NB4 (cell line): ENCODE measurements at regions not wholly inside any gene's neighbourhood (a gene's known extent, or its start where the extent isn't known, plus 50 kb on each side); places are given as distances from the start of the nearest gene placed in this dataset.
A peak's percentile ranks its signal among the peaks of the same experiment; 100 is the strongest.

Experiments
- DNase-seq: peaks from one replicate; pipeline ENCODE4 v3.0.0; 2010; ENCODE audit warnings: low read depth
- H3K4me3 ChIP-seq: one replicate; pipeline ENCODE4 v1.5.1; 2011; ENCODE audit warnings: mild to moderate bottlenecking, low read depth, low read length, moderate library complexity
- CTCF ChIP-seq: IDR thresholded peaks from one replicate; pipeline ENCODE4 v1.5.1; 2012; ENCODE audit warnings: low read depth, low read length
- MAX ChIP-seq: IDR thresholded peaks from 2 replicates; pipeline ENCODE4 v1.6.1; 2011; ENCODE audit warnings: low read depth, low read length
- MYC ChIP-seq: IDR thresholded peaks from 2 replicates; pipeline ENCODE4 v1.6.1; 2011; ENCODE audit warnings: low read depth, low read length
- POLR2A ChIP-seq: IDR thresholded peaks from 2 replicates; pipeline ENCODE4 v1.6.1; 2011; ENCODE audit warnings: mild to moderate bottlenecking; ENCODE audit not compliant: insufficient read length; ENCODE audit errors: extremely low read depth

GRCh38 chr6:164106345-164106769 is 691.8 kb downstream of the QKI start:
- peak; percentile 31 for TF ChIP-seq CTCF
- TF ChIP-seq MAX: no peak
- peak; percentile 43 for DNase-seq
- H3K4me3 ChIP-seq: no peak overlapping the region

GRCh38 chr6:164105705-164106104 is 691.2 kb downstream of the QKI start:
- TF ChIP-seq MYC (no peak), MAX (no peak), CTCF (no peak), POLR2A (no peak)
- no peak overlapping the region for H3K4me3 ChIP-seq
- no peak for DNase-seq

- DNase-seq: no peak
- no peak overlapping the region for H3K4me3 ChIP-seq
- TF ChIP-seq MAX (no peak), CTCF (no peak), POLR2A (no peak), MYC (no peak)
These were observed 689.9 kb downstream of the QKI start for GRCh38 chr6:164104432-164104831.

GRCh38 chr6:164102693-164103092 is 688.2 kb downstream of the QKI start:
- TF ChIP-seq POLR2A: no peak
- no peak for TF ChIP-seq MAX
- TF ChIP-seq MYC: no peak
- TF ChIP-seq CTCF: no peak
- no peak overlapping the region for H3K4me3 ChIP-seq
- DNase-seq: no peak

- no peak for DNase-seq
- no peak for TF ChIP-seq CTCF
- no peak for TF ChIP-seq POLR2A
- no peak for TF ChIP-seq MYC
- TF ChIP-seq MAX: no peak
- H3K4me3 ChIP-seq: no peak overlapping the region
These were observed 687.3 kb downstream of the QKI start for GRCh38 chr6:164101859-164102258.
